ENCODE measurements at regions not wholly inside any gene's neighbourhood (a gene's known extent, or its start where the extent isn't known, plus 50 kb on each side); places are given as distances from the start of the nearest gene placed in this dataset.
A peak's percentile ranks its signal among the peaks of the same experiment; 100 is the strongest.
"Not testable (repeated sequence)": the region's sequence is repeated elsewhere in the genome, so short reads cannot be mapped to it uniquely, and the experiment has no call there.

GRCh38 chr3:125683067-125683829, 88.0 kb upstream of the OSBPL11 start:
- Histone ChIP-seq H2AFZ (ENCODE audit: low read depth, low read length) (no peak overlapping the region), H3K4me3 (ENCODE audit: insufficient read depth, low read depth, low read length) (no peak overlapping the region), H3K4me2 (ENCODE audit: low read length) (no peak overlapping the region), H3K4me1 (ENCODE audit: insufficient read depth, low read length) (no peaks in the 10 kb centered on the region), H3K9me3 (ENCODE audit: insufficient read depth, low read depth, low read length) (no peaks in the 10 kb centered on the region), H3K36me3 (ENCODE audit: insufficient read depth, low read length) (no peaks in the 10 kb centered on the region), H4K20me1 (ENCODE audit: insufficient read depth, low read length) (no peaks in the 10 kb centered on the region), H3K9ac (ENCODE audit: low read length) (no peak overlapping the region), H3K79me2 (ENCODE audit: insufficient read depth, low read length) (no peaks in the 10 kb centered on the region), H3K27ac (ENCODE audit: low read depth, low read length) (no peak overlapping the region), H3K27me3 (ENCODE audit: insufficient read depth, low read length) (no peaks in the 10 kb centered on the region)
- Mint-ChIP-seq H3K4me3 (ENCODE audit: unreplicated experiment) (no peak overlapping the region), H3K27me3 (ENCODE audit: low read depth, unreplicated experiment) (no peaks in the 10 kb centered on the region), H3K36me3 (ENCODE audit: low read depth, unreplicated experiment) (no peaks in the 10 kb centered on the region), H3K27ac (ENCODE audit: unreplicated experiment) (no peak overlapping the region), H3K9me3 (ENCODE audit: unreplicated experiment) (no peaks in the 10 kb centered on the region), H3K4me1 (ENCODE audit: low read depth, unreplicated experiment) (no peaks in the 10 kb centered on the region)
- TF ChIP-seq, protein P1, sequence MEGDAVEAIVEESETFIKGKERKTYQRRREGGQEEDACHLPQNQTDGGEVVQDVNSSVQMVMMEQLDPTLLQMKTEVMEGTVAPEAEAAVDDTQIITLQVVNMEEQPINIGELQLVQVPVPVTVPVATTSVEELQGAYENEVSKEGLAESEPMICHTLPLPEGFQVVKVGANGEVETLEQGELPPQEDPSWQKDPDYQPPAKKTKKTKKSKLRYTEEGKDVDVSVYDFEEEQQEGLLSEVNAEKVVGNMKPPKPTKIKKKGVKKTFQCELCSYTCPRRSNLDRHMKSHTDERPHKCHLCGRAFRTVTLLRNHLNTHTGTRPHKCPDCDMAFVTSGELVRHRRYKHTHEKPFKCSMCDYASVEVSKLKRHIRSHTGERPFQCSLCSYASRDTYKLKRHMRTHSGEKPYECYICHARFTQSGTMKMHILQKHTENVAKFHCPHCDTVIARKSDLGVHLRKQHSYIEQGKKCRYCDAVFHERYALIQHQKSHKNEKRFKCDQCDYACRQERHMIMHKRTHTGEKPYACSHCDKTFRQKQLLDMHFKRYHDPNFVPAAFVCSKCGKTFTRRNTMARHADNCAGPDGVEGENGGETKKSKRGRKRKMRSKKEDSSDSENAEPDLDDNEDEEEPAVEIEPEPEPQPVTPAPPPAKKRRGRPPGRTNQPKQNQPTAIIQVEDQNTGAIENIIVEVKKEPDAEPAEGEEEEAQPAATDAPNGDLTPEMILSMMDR (IDR thresholded peaks at IDR 0.05; ENCODE audit: insufficient read depth, low read depth, low read length): no peak
- no peak for TF ChIP-seq EZH2 (IDR thresholded peaks at IDR 0.05; ENCODE audit: insufficient read depth, low read length)
- no peak for FAIRE-seq
- DNase-seq (ENCODE audit: low read depth): no peak

- Mint-ChIP-seq H3K9me3 (ENCODE audit: unreplicated experiment) (no peaks in the 10 kb centered on the region), H3K4me3 (ENCODE audit: unreplicated experiment) (no peak overlapping the region), H3K27me3 (ENCODE audit: low read depth, unreplicated experiment) (no peaks in the 10 kb centered on the region), H3K36me3 (ENCODE audit: low read depth, unreplicated experiment) (no peaks in the 10 kb centered on the region), H3K27ac (ENCODE audit: unreplicated experiment) (no peak overlapping the region), H3K4me1 (ENCODE audit: low read depth, unreplicated experiment) (no peaks in the 10 kb centered on the region)
- Histone ChIP-seq H4K20me1 (ENCODE audit: insufficient read depth, low read length) (no peaks in the 10 kb centered on the region), H3K4me1 (ENCODE audit: insufficient read depth, low read length) (no peaks in the 10 kb centered on the region), H3K9me3 (ENCODE audit: insufficient read depth, low read depth, low read length) (no peaks in the 10 kb centered on the region), H3K9ac (ENCODE audit: low read length) (no peak overlapping the region), H3K36me3 (ENCODE audit: insufficient read depth, low read length) (no peaks in the 10 kb centered on the region), H2AFZ (ENCODE audit: low read depth, low read length) (no peak overlapping the region), H3K27me3 (ENCODE audit: insufficient read depth, low read length) (no peaks in the 10 kb centered on the region), H3K79me2 (ENCODE audit: insufficient read depth, low read length) (no peaks in the 10 kb centered on the region), H3K27ac (ENCODE audit: low read depth, low read length) (no peak overlapping the region), H3K4me3 (ENCODE audit: insufficient read depth, low read depth, low read length) (no peak overlapping the region), H3K4me2 (ENCODE audit: low read length) (no peak overlapping the region)
- no peak for TF ChIP-seq EZH2 (IDR thresholded peaks at IDR 0.05; ENCODE audit: insufficient read depth, low read length)
- TF ChIP-seq, protein P1 (IDR thresholded peaks at IDR 0.05; ENCODE audit: insufficient read depth, low read depth, low read length): peak; percentile 6
- DNase-seq (ENCODE audit: low read depth): no peak
- FAIRE-seq: no peak
Measured at GRCh38 chr3:125684199-125684598, 88.9 kb upstream of the OSBPL11 start.

DNA sequence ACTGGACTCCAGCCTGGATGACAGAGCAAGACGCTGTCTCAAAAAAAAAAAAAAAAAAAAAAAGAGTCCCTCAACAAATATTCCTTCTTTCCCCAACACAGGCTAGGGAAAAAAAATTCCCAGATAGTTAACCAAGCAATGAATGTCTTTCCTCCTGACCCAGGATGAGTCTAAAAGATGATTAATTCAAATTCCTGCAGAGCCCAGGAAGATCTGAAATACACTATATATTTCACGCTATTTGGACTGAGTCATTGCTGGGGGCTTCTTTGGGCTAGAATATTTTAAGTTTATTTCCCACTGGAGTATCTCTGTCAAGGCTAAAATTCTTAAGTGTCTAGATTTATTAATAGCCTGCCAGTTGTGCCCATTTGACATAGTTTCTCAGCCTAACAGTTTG, 90.4 kb upstream of the OSBPL11 start:
- H2AFZ ChIP-seq (ENCODE audit: low read depth, low read length); H3K9me3 Mint-ChIP-seq (ENCODE audit: unreplicated experiment); H3K4me3 ChIP-seq (ENCODE audit: insufficient read depth, low read depth, low read length); H3K36me3 ChIP-seq (ENCODE audit: insufficient read depth, low read length); H3K79me2 ChIP-seq (ENCODE audit: insufficient read depth, low read length); H3K27me3 ChIP-seq (ENCODE audit: insufficient read depth, low read length); H3K4me3 Mint-ChIP-seq (ENCODE audit: unreplicated experiment); H3K27ac ChIP-seq (ENCODE audit: low read depth, low read length); H3K36me3 Mint-ChIP-seq (ENCODE audit: low read depth, unreplicated experiment); H4K20me1 ChIP-seq (ENCODE audit: insufficient read depth, low read length); DNase-seq (ENCODE audit: low read depth); H3K27me3 Mint-ChIP-seq (ENCODE audit: low read depth, unreplicated experiment); H3K4me1 Mint-ChIP-seq (ENCODE audit: low read depth, unreplicated experiment); H3K9ac ChIP-seq (ENCODE audit: low read length); H3K4me2 ChIP-seq (ENCODE audit: low read length); H3K4me1 ChIP-seq (ENCODE audit: insufficient read depth, low read length); H3K9me3 ChIP-seq (ENCODE audit: insufficient read depth, low read depth, low read length); H3K27ac Mint-ChIP-seq (ENCODE audit: unreplicated experiment): not testable (repeated sequence)
- peak; percentile 17 for FAIRE-seq

All from astrocyte (in vitro differentiated cells and primary cell).